ENCODE measurements at regions not wholly inside any gene's neighbourhood (a gene's known extent, or its start where the extent isn't known, plus 50 kb on each side); places are given as distances from the start of the nearest gene placed in this dataset.

DNA sequence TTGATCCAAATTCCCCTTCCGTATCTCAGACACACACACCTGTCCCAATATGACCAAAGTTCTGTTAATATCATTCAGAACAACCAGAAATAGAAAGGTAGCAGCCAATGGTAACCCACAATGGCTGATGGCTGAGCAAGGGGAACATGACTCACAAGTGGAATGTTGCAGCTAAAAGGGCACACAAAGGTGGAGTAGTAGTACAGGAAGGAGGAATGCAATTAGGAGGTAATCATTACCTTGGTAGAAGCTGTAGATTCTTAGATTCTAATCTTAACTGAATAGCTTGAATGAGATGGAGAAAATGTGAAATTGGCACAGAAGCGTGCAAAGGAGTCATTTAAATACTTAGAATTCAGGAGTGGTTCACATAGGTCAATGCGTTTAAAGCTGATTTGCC, 347.9 kb downstream of the NR2F2 start:
- intact Hi-C loops (cut with DNase I; ENCODE audit: low total_unique reads): no loop called here
- no peaks in the 10 kb centered on the region for H3K27me3 ChIP-seq
- no peak for DNase-seq (ENCODE audit: low spot score in 2 of 2)
- H3K4me1 ChIP-seq: no peaks in the 10 kb centered on the region
- TF ChIP-seq, protein P1, sequence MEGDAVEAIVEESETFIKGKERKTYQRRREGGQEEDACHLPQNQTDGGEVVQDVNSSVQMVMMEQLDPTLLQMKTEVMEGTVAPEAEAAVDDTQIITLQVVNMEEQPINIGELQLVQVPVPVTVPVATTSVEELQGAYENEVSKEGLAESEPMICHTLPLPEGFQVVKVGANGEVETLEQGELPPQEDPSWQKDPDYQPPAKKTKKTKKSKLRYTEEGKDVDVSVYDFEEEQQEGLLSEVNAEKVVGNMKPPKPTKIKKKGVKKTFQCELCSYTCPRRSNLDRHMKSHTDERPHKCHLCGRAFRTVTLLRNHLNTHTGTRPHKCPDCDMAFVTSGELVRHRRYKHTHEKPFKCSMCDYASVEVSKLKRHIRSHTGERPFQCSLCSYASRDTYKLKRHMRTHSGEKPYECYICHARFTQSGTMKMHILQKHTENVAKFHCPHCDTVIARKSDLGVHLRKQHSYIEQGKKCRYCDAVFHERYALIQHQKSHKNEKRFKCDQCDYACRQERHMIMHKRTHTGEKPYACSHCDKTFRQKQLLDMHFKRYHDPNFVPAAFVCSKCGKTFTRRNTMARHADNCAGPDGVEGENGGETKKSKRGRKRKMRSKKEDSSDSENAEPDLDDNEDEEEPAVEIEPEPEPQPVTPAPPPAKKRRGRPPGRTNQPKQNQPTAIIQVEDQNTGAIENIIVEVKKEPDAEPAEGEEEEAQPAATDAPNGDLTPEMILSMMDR (IDR thresholded peaks at IDR 0.05): no peak
- TF ChIP-seq POLR2AphosphoS5 (IDR thresholded peaks at IDR 0.05) (no peak), POLR2A (IDR thresholded peaks at IDR 0.05) (no peak)
- H3K9me3 ChIP-seq: no peaks in the 10 kb centered on the region
- H3K27ac ChIP-seq: no peak overlapping the region
- no peak overlapping the region for H3K4me3 ChIP-seq
- no peaks in the 10 kb centered on the region for H3K36me3 ChIP-seq

DNA sequence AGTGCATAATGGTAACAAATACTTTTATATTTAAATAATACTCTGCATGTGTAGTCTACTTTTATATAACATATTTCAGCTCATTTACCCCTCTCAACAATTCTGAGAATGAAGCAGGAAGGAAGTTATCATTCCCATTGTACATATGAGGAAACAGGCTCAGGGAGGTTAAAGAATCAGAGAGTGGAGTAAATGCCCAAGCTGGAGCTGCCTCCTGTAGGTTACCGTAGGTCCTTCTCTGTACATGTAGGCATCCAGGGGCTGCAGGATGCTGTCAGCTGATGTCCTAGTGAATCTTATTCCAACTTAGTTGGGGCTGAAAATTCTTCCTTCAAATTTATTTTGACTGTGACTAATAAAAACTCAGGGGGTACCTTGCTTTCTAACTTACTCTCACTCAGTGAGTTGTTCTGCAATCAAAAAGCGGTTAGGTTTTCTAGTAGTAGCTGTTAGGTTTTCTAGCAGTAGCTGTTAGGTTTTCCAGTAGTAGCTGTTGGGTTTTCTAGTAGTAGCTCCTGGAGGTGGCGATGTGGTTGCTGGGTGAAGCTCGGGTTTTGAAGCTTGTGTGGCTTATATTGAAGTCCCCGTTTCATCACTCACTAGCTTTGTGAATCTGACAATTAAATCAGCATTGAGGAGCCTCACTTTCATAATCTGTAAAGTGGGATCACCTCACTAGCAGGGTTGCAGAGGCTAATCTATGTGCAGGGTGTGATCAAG, 357.0 kb downstream of the NR2F2 start:
- Histone ChIP-seq H3K9me3 (no peaks in the 10 kb centered on the region), H3K4me1 (no peaks in the 10 kb centered on the region), H3K4me3 (no peak overlapping the region), H3K27me3 (no peaks in the 10 kb centered on the region), H3K36me3 (no peaks in the 10 kb centered on the region), H3K27ac (no peak overlapping the region)
- TF ChIP-seq POLR2A (IDR thresholded peaks at IDR 0.05) (no peak), POLR2AphosphoS5 (IDR thresholded peaks at IDR 0.05) (no peak)
- TF ChIP-seq, protein P1 (IDR thresholded peaks at IDR 0.05): no peak
- DNase-seq (ENCODE audit: low spot score in 2 of 2): no peak
- intact Hi-C loops (cut with DNase I; ENCODE audit: low total_unique reads): no loop called here

- no peaks in the 10 kb centered on the region for H3K9me3 ChIP-seq
- no peak for DNase-seq (ENCODE audit: low spot score in 2 of 2)
- H3K27me3 ChIP-seq: no peaks in the 10 kb centered on the region
- no peak for TF ChIP-seq POLR2A (IDR thresholded peaks at IDR 0.05)
- TF ChIP-seq, protein P1 (IDR thresholded peaks at IDR 0.05): no peak
- TF ChIP-seq POLR2AphosphoS5 (IDR thresholded peaks at IDR 0.05): no peak
- no peaks in the 10 kb centered on the region for H3K36me3 ChIP-seq
- H3K27ac ChIP-seq: no peak overlapping the region
- intact Hi-C loops (cut with DNase I; ENCODE audit: low total_unique reads): no loop called here
- no peaks in the 10 kb centered on the region for H3K4me1 ChIP-seq
- no peak overlapping the region for H3K4me3 ChIP-seq
These were observed 360.2 kb downstream of the NR2F2 start for GRCh38 chr15:96690733-96691132.

DNA sequence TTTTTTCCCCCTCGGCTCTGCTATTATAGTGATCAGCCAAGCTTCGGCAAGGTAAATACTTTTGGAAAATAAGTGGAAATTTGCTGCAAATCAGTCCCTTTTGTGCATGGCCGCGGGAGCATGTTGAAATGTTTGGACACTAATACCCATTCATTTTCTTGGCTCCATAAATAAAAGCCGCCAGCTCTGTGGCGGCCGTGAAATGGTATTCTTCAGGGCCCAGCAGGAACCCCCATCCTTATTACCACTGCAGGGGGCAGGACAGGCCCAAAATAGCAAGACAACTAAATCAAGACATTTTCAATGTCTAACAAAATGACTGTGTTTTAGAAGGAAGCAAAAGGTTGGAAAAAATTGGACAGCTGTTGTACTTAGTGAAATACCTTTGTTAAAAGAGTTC, 362.3 kb downstream of the NR2F2 start:
- TF ChIP-seq, protein P1 (IDR thresholded peaks at IDR 0.05): no peak
- TF ChIP-seq POLR2A (IDR thresholded peaks at IDR 0.05): no peak
- TF ChIP-seq POLR2AphosphoS5 (IDR thresholded peaks at IDR 0.05): no peak
- no peaks in the 10 kb centered on the region for H3K36me3 ChIP-seq

GRCh38 chr15:96693515-96693914, 363.0 kb downstream of the NR2F2 start:
- no peaks in the 10 kb centered on the region for H3K9me3 ChIP-seq
- H3K36me3 ChIP-seq: no peaks in the 10 kb centered on the region
- H3K4me3 ChIP-seq: no peak overlapping the region
- DNase-seq (ENCODE audit: low spot score in 2 of 2): no peak
- H3K27me3 ChIP-seq: no peaks in the 10 kb centered on the region
- H3K27ac ChIP-seq: no peak overlapping the region
- TF ChIP-seq, protein P1 (IDR thresholded peaks at IDR 0.05): no peak
- TF ChIP-seq POLR2AphosphoS5 (IDR thresholded peaks at IDR 0.05): no peak
- no peaks in the 10 kb centered on the region for H3K4me1 ChIP-seq
- intact Hi-C loops (cut with DNase I; ENCODE audit: low total_unique reads): no loop called here

More for the DNA sequence above, 362.3 kb downstream of the NR2F2 start:
- H3K27ac ChIP-seq: no peak overlapping the region
- no peak for DNase-seq (ENCODE audit: low spot score in 2 of 2)
- no peak overlapping the region for H3K4me3 ChIP-seq
- H3K9me3 ChIP-seq: no peaks in the 10 kb centered on the region
- H3K27me3 ChIP-seq: no peaks in the 10 kb centered on the region
- no peaks in the 10 kb centered on the region for H3K4me1 ChIP-seq
- intact Hi-C loops (cut with DNase I; ENCODE audit: low total_unique reads): no loop called here

Data from breast epithelium (tissue), 4 donors.